ENCODE measurements at regions not wholly inside any gene's neighbourhood (a gene's known extent, or its start where the extent isn't known, plus 50 kb on each side); places are given as distances from the start of the nearest gene placed in this dataset.
"Not testable (repeated sequence)": the region's sequence is repeated elsewhere in the genome, so short reads cannot be mapped to it uniquely, and the experiment has no call there.

- H3K9me3 ChIP-seq (ENCODE audit: control insufficient read depth, low read length): peaks cover 8% of the 10 kb centered on the region
- H3K36me3 ChIP-seq (ENCODE audit: control insufficient read depth, insufficient read depth, low read length, severe bottlenecking): no peaks in the 10 kb centered on the region
- peaks cover 25% of the 10 kb centered on the region for H3K27me3 ChIP-seq (replicated peaks; ENCODE audit: control insufficient read depth, insufficient read depth, low read length)
- no peaks in the 10 kb centered on the region for H3K4me1 ChIP-seq (ENCODE audit: control insufficient read depth, insufficient read depth, low read length)
- DNase-seq (ENCODE audit: low read depth): no peak
- no peak overlapping the region for H3K4me3 ChIP-seq (ENCODE audit: low read length)
- no peak overlapping the region for H3K9ac ChIP-seq (ENCODE audit: low read length)
These were observed 81.2 kb downstream of the TSN start for GRCh38 chr2:121836611-121837010.

DNA sequence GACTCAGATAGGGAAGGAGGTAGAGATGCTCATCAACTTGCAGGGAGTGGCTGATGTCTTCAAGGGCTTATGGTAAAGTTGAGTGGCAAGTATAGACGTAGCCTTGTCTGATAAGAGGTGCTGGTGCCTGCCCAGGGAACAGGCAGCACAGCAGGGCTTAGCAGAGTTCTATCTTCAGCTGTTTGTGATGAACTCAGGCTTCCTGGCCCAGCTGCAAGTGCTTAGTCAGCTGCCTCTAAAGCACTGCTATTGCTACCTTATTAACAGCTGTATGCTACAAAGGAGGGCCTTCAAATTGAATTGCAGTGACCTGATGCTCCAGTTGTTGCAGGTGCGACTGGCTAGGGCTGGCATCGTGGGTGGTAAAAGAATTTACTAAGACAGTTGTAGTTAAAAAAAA lies 82.1 kb downstream of the TSN start:
- Histone ChIP-seq H3K9ac (ENCODE audit: low read length) (no peak overlapping the region), H3K36me3 (ENCODE audit: control insufficient read depth, insufficient read depth, low read length, severe bottlenecking) (no peaks in the 10 kb centered on the region)
- no peak for DNase-seq (ENCODE audit: low read depth)

DNA sequence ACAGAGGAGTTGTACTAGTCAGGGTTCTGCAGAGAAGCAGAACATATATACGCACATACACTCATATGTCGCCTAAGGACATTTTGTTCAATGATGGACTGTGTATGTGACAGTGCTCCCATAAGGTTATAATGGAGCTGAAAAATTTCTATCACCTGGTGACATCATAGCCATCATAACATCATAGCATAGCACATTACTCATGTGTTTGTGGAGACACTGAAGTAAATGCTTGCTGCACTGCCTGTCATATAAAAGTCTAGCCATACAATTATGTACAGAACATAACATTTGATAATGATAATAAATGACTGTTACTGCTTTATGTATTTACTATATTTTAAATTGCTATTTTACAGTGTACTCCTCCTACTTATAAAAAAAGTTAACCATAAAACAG lies 83.1 kb downstream of the TSN start:
- no peaks in the 10 kb centered on the region for H3K4me1 ChIP-seq (ENCODE audit: control insufficient read depth, insufficient read depth, low read length)
- peaks cover 24% of the 10 kb centered on the region for H3K27me3 ChIP-seq (replicated peaks; ENCODE audit: control insufficient read depth, insufficient read depth, low read length)
- no peak for DNase-seq (ENCODE audit: low read depth)
- H3K9ac ChIP-seq (ENCODE audit: low read length): no peak overlapping the region
- no peaks in the 10 kb centered on the region for H3K36me3 ChIP-seq (ENCODE audit: control insufficient read depth, insufficient read depth, low read length, severe bottlenecking)
- H3K4me3 ChIP-seq (ENCODE audit: low read length): no peak overlapping the region
- H3K9me3 ChIP-seq (ENCODE audit: control insufficient read depth, low read length): peaks cover 8% of the 10 kb centered on the region

More for the DNA sequence above, 82.1 kb downstream of the TSN start:
- H3K4me1 ChIP-seq (ENCODE audit: control insufficient read depth, insufficient read depth, low read length): no peaks in the 10 kb centered on the region
- peaks cover 8% of the 10 kb centered on the region for H3K9me3 ChIP-seq (ENCODE audit: control insufficient read depth, low read length)
- H3K4me3 ChIP-seq (ENCODE audit: low read length): no peak overlapping the region
- H3K27me3 ChIP-seq (replicated peaks; ENCODE audit: control insufficient read depth, insufficient read depth, low read length): peaks cover 22% of the 10 kb centered on the region

DNA sequence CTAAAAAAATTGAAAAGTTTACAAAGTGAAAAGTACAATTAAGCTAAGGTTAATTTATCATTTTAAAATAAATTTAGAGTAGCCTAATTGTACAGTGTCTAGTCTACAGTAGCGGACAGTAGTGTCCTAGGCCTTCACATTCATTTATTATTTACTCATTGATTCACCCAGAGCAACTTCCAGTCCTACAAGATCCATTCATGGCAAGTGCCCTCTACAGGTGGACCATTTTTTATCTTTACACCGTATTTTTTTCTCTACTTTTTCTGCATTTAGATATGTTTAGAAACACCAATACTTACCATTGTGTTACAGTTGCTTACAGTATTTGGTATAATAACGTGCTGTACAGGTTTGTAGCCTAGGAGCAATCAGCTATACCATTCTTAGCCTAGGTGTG lies 84.1 kb downstream of the TSN start:
- Histone ChIP-seq H3K9me3 (ENCODE audit: control insufficient read depth, low read length) (peaks cover 8% of the 10 kb centered on the region), H3K4me1 (ENCODE audit: control insufficient read depth, insufficient read depth, low read length) (no peaks in the 10 kb centered on the region), H3K36me3 (ENCODE audit: control insufficient read depth, insufficient read depth, low read length, severe bottlenecking) (no peaks in the 10 kb centered on the region), H3K27me3 (replicated peaks; ENCODE audit: control insufficient read depth, insufficient read depth, low read length) (peaks cover 25% of the 10 kb centered on the region), H3K9ac (ENCODE audit: low read length) (no peak overlapping the region), H3K4me3 (ENCODE audit: low read length) (no peak overlapping the region)
- DNase-seq (ENCODE audit: low read depth): no peak

GRCh38 chr2:121849236-121849635 lies 93.8 kb downstream of the TSN start:
- Histone ChIP-seq H3K4me3 (ENCODE audit: low read length) (no peak overlapping the region), H3K27me3 (replicated peaks; ENCODE audit: control insufficient read depth, insufficient read depth, low read length) (peaks cover 19% of the 10 kb centered on the region), H3K36me3 (ENCODE audit: control insufficient read depth, insufficient read depth, low read length, severe bottlenecking) (no peaks in the 10 kb centered on the region), H3K9me3 (ENCODE audit: control insufficient read depth, low read length) (peaks cover 3% of the 10 kb centered on the region), H3K9ac (ENCODE audit: low read length) (no peak overlapping the region), H3K4me1 (ENCODE audit: control insufficient read depth, insufficient read depth, low read length) (no peaks in the 10 kb centered on the region)
- no peak for DNase-seq (ENCODE audit: low read depth)

GRCh38 chr2:121853149-121853548 lies 97.7 kb downstream of the TSN start:
- DNase-seq (ENCODE audit: low read depth); H3K27me3 ChIP-seq (replicated peaks; ENCODE audit: control insufficient read depth, insufficient read depth, low read length); H3K36me3 ChIP-seq (ENCODE audit: control insufficient read depth, insufficient read depth, low read length, severe bottlenecking); H3K9ac ChIP-seq (ENCODE audit: low read length); H3K4me3 ChIP-seq (ENCODE audit: low read length); H3K9me3 ChIP-seq (ENCODE audit: control insufficient read depth, low read length); H3K4me1 ChIP-seq (ENCODE audit: control insufficient read depth, insufficient read depth, low read length): not testable (repeated sequence)

DNA sequence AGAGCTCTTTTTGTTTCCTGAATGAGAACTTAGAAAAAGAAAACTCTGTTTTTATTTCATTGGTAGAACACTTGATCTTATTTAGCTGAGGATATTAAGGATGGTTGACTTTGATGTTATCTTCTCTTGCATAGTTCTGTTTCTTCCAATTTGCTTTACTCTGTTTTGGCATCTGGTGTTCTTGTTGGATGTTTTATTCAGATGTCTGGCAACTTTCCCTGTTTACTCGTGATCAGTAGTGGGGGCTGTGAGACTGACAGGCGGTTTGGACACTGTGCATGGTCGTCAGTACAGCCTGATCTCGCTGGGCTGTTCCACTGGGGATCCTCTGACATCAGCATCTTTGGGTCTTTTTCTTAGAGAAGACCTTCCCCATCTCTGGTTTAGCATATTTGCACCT lies 100.1 kb downstream of the TSN start:
- no peaks in the 10 kb centered on the region for H3K27me3 ChIP-seq (replicated peaks; ENCODE audit: control insufficient read depth, insufficient read depth, low read length)
- no peak overlapping the region for H3K4me3 ChIP-seq (ENCODE audit: low read length)
- no peak overlapping the region for H3K9ac ChIP-seq (ENCODE audit: low read length)
- H3K4me1 ChIP-seq (ENCODE audit: control insufficient read depth, insufficient read depth, low read length): peaks cover 5% of the 10 kb centered on the region
- no peak for DNase-seq (ENCODE audit: low read depth)
- peaks cover 7% of the 10 kb centered on the region for H3K9me3 ChIP-seq (ENCODE audit: control insufficient read depth, low read length)
- H3K36me3 ChIP-seq (ENCODE audit: control insufficient read depth, insufficient read depth, low read length, severe bottlenecking): no peaks in the 10 kb centered on the region

- no peaks in the 10 kb centered on the region for H3K27me3 ChIP-seq (replicated peaks; ENCODE audit: control insufficient read depth, insufficient read depth, low read length)
- H3K4me3 ChIP-seq (ENCODE audit: low read length): no peak overlapping the region
- H3K36me3 ChIP-seq (ENCODE audit: control insufficient read depth, insufficient read depth, low read length, severe bottlenecking): no peaks in the 10 kb centered on the region
- DNase-seq (ENCODE audit: low read depth): no peak
- peaks cover 10% of the 10 kb centered on the region for H3K4me1 ChIP-seq (ENCODE audit: control insufficient read depth, insufficient read depth, low read length)
- no peak overlapping the region for H3K9ac ChIP-seq (ENCODE audit: low read length)
- H3K9me3 ChIP-seq (ENCODE audit: control insufficient read depth, low read length): peaks cover 7% of the 10 kb centered on the region
These were observed 100.9 kb downstream of the TSN start for GRCh38 chr2:121856360-121856759.

DNA sequence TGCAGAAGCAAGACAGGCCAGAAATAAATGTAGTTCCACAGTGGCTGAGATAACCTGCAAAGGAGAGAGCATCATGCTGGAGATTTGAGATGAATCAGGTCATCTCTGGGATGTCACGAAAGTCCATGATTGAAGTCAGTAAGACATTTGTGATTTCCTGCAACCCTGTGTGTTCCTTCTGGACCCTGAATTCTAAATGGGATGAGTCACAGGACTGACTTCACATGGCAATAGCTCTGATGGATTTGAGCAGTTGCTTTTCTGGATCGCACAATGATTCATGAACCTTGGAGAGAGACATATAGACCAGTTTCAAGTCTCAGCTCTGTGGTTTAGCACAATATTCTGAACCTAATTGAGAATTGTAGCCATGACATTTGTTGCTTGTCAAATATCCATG lies 102.9 kb downstream of the TSN start:
- Histone ChIP-seq H3K4me3 (ENCODE audit: low read length) (no peak overlapping the region), H3K27me3 (replicated peaks; ENCODE audit: control insufficient read depth, insufficient read depth, low read length) (no peaks in the 10 kb centered on the region), H3K4me1 (ENCODE audit: control insufficient read depth, insufficient read depth, low read length) (peaks cover 10% of the 10 kb centered on the region), H3K9me3 (ENCODE audit: control insufficient read depth, low read length) (peaks cover 7% of the 10 kb centered on the region), H3K36me3 (ENCODE audit: control insufficient read depth, insufficient read depth, low read length, severe bottlenecking) (no peaks in the 10 kb centered on the region), H3K9ac (ENCODE audit: low read length) (no peak overlapping the region)
- DNase-seq (ENCODE audit: low read depth): no peak

GRCh38 chr2:121858847-121859246 lies 103.4 kb downstream of the TSN start:
- H3K9ac ChIP-seq (ENCODE audit: low read length): no peak overlapping the region
- H3K36me3 ChIP-seq (ENCODE audit: control insufficient read depth, insufficient read depth, low read length, severe bottlenecking): no peaks in the 10 kb centered on the region
- no peak overlapping the region for H3K4me3 ChIP-seq (ENCODE audit: low read length)
- H3K4me1 ChIP-seq (ENCODE audit: control insufficient read depth, insufficient read depth, low read length): peaks cover 10% of the 10 kb centered on the region
- H3K27me3 ChIP-seq (replicated peaks; ENCODE audit: control insufficient read depth, insufficient read depth, low read length): no peaks in the 10 kb centered on the region
- DNase-seq (ENCODE audit: low read depth): no peak
- peaks cover 7% of the 10 kb centered on the region for H3K9me3 ChIP-seq (ENCODE audit: control insufficient read depth, low read length)

GRCh38 chr2:121860033-121860757 lies 104.7 kb downstream of the TSN start:
- no peaks in the 10 kb centered on the region for H3K9me3 ChIP-seq (ENCODE audit: control insufficient read depth, low read length)
- peak; percentile 21 for DNase-seq (ENCODE audit: low read depth)
- H3K36me3 ChIP-seq (ENCODE audit: control insufficient read depth, insufficient read depth, low read length, severe bottlenecking): no peaks in the 10 kb centered on the region
- no peak overlapping the region for H3K9ac ChIP-seq (ENCODE audit: low read length)
- H3K27me3 ChIP-seq (replicated peaks; ENCODE audit: control insufficient read depth, insufficient read depth, low read length): no peaks in the 10 kb centered on the region
- no peak overlapping the region for H3K4me3 ChIP-seq (ENCODE audit: low read length)
- H3K4me1 ChIP-seq (ENCODE audit: control insufficient read depth, insufficient read depth, low read length): peaks cover 18% of the 10 kb centered on the region

GRCh38 chr2:121860758-121861227 lies 105.3 kb downstream of the TSN start:
- Histone ChIP-seq H3K27me3 (replicated peaks; ENCODE audit: control insufficient read depth, insufficient read depth, low read length) (no peaks in the 10 kb centered on the region), H3K4me3 (ENCODE audit: low read length) (no peak overlapping the region), H3K9me3 (ENCODE audit: control insufficient read depth, low read length) (no peaks in the 10 kb centered on the region), H3K36me3 (ENCODE audit: control insufficient read depth, insufficient read depth, low read length, severe bottlenecking) (no peaks in the 10 kb centered on the region), H3K9ac (ENCODE audit: low read length) (no peak overlapping the region), H3K4me1 (ENCODE audit: control insufficient read depth, insufficient read depth, low read length) (peaks cover 24% of the 10 kb centered on the region)
- no peak for DNase-seq (ENCODE audit: low read depth)
